Panc1 (cell line): ENCODE measurements at regions not wholly inside any gene's neighbourhood (a gene's known extent, or its start where the extent isn't known, plus 50 kb on each side); places are given as distances from the start of the nearest gene placed in this dataset.

Experiments
- ATAC-seq: fragments of 200-7000 bp; cut with Tn5 transposase; 2 replicates; pipeline ENCODE4 v1.9.1; 2020; ENCODE audit warnings: mild to moderate bottlenecking, moderate library complexity
- BruUV-seq: library from RNA; stranded (reverse); fragments of 400-500 nt; replicated peaks from 2 replicates; lab custom pipeline; 2021; lab: Mats Ljungman, UMichigan
- CTCF ChIA-PET: fragments of 300-600 bp; sonication (Branson Sonifier 250); formaldehyde crosslinking; loops from one replicate; lab custom pipeline; 2022; ENCODE audit warnings: antibody characterized with exemption; lab: Charles Lee
- POLR2A ChIA-PET: fragments of 300-600 bp; sonication (Branson Sonifier 250); formaldehyde crosslinking; loops from one replicate; lab custom pipeline; 2022; ENCODE audit warnings: antibody characterized with exemption; lab: Charles Lee
- DNase-seq: peaks from one replicate; pipeline ENCODE4 v3.0.0-alpha.2; 2010; ENCODE audit warnings: low read depth, low spot score
- H3K27ac ChIP-seq: 2 replicates; pipeline ENCODE4 v1.5.1; 2011; ENCODE audit warnings: mild to moderate bottlenecking, low read length, inconsistent platforms
- H3K27me3 ChIP-seq: fragments of 200-500 bp; sonication (Bioruptor generic); 2 replicates; pipeline ENCODE4 v1.6.0; 2014; ENCODE audit warnings: low read length, inconsistent platforms; ENCODE audit not compliant: control insufficient read depth, insufficient read depth
- H3K36me3 ChIP-seq: fragments of 200-500 bp; sonication (Bioruptor generic); 2 replicates; pipeline ENCODE4 v1.5.1; 2014; ENCODE audit warnings: inconsistent platforms, mild to moderate bottlenecking, low read length, moderate library complexity; ENCODE audit not compliant: control insufficient read depth, insufficient read depth
- H3K4me1 ChIP-seq: 2 replicates; pipeline ENCODE4 v1.5.1; 2011; ENCODE audit warnings: inconsistent platforms, mild to moderate bottlenecking, low read length, moderate library complexity; ENCODE audit not compliant: control insufficient read depth, insufficient read depth
- H3K4me3 ChIP-seq, 2 experiments: 2 replicates each; pipeline ENCODE4 v1.5.1; 2011 to 2012; ENCODE audit warnings: low read depth in 2 of 2, low read length in 2 of 2, mild to moderate bottlenecking in 2 of 2, inconsistent platforms in 1 of 2, moderate library complexity in 1 of 2
- H3K9me3 ChIP-seq: fragments of 200-500 bp; sonication (Bioruptor generic); 2 replicates; pipeline ENCODE4 v1.5.1; 2014; ENCODE audit warnings: low read depth, mild to moderate bottlenecking, inconsistent platforms, low read length, moderate library complexity; ENCODE audit not compliant: control insufficient read depth, insufficient read depth
- CTCF ChIP-seq: fragments of 450-650 bp; IDR thresholded peaks from 2 replicates; pipeline ENCODE4 v1.5.1; 2017; ENCODE audit warnings: mild to moderate bottlenecking
- POLR2AphosphoS5 ChIP-seq: IDR thresholded peaks from 2 replicates; pipeline ENCODE4 v1.6.1; 2012; ENCODE audit warnings: mild to moderate bottlenecking, low read depth, low read length, moderate library complexity
- REST ChIP-seq, 2 experiments: IDR thresholded peaks; 2 replicates each; pipeline ENCODE4 v1.6.1; 2011 to 2012; ENCODE audit warnings: low read depth in 2 of 2, control low read depth in 1 of 2, low read length in 1 of 2, mild to moderate bottlenecking in 1 of 2, moderate library complexity in 1 of 2; ENCODE audit not compliant: insufficient read depth in 1 of 2
- SIN3A ChIP-seq: IDR thresholded peaks from 2 replicates; pipeline ENCODE4 v1.6.1; 2012; ENCODE audit warnings: low read depth, mild to moderate bottlenecking, low read length, moderate library complexity, borderline replicate concordance; ENCODE audit not compliant: insufficient read depth
- TCF7L2 ChIP-seq: IDR thresholded peaks from 2 replicates; pipeline ENCODE4 v1.6.1; 2011; ENCODE audit warnings: mild to moderate bottlenecking, low read depth, low read length, inconsistent platforms
- in situ Hi-C: cut with HindIII; loops from 2 replicates; pipeline ENCODE4 v1.10.0; 2016; ENCODE audit warnings: low sequenced_read_pairs, low pct_unique_long_range_greater_than_20kb
- intact Hi-C: fragments of 100-400 bp; cut with micrococcal nuclease; formaldehyde crosslinking; loops from one replicate; pipeline ENCODE4 v1.10.0; 2022; ENCODE audit not compliant: unreplicated experiment

DNA sequence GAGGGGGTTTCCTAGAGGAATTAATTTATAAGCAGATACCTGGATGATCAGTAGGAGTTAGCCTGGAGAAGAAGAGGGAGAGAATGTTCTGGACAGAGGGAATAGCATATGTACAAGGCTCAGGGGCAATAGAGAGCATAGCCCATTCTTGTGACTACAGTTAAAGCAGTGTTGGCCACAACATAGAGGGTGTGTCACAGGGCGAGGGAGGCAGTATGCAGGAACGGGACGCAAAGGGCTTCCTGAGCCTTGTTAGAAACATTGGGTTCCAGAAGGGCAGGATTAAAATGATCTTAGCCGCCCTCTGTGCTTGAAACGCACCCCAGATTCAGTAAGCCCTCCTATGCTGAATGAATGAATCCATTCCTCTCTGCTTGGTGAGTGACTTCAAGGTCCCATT is 142.2 kb upstream of the PWP1 start:
- no peak for DNase-seq
- peaks cover 5% of the 10 kb centered on the region; the same call in 1 of the 2 replicates for H3K27me3 ChIP-seq
- H3K27ac ChIP-seq, result no peak overlapping the region
- POLR2A ChIA-PET, result no interaction called here
- TF ChIP-seq TCF7L2 (no peak), SIN3A (no peak), CTCF (no peak), REST (IDR thresholded peaks at IDR 0.05; ENCODE audit: insufficient read depth in 1 of 2, low read depth in 2 of 2, low read length in 1 of 2) (no peak), POLR2AphosphoS5 (no peak)
- CTCF ChIA-PET, result no interaction called here
- BruUV-seq, result no TSS peak
- H3K4me1 ChIP-seq, result no peaks in the 10 kb centered on the region
- no peaks in the 10 kb centered on the region for H3K9me3 ChIP-seq
- no peak for ATAC-seq
- intact Hi-C loops (no loop called here), in situ Hi-C loops (no loop called here)
- H3K4me3 ChIP-seq, result no peak overlapping the region
- H3K36me3 ChIP-seq, result no peaks in the 10 kb centered on the region

DNA sequence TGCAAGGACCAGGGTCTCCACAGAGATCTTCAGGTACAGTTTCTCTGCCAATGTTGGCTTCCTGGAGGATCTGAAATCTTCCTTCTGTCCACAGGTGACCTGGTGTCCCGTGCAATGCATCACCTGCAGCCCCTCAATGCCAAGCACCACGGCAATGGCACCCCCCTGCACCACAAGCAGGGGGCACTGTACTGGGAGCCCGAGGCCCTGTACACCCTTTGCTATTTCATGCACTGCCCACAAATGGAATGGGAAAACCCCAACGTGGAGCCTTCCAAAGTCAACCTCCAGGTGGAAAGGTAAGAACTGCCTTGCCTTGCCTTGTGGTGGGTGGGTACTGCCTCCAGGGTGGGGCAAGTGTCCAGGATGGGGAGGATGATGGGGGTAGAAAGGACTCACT is 141.8 kb upstream of the PWP1 start:
- DNase-seq (no peak), ATAC-seq (no peak)
- Histone ChIP-seq H3K27me3 (peaks cover 5% of the 10 kb centered on the region; the same call in 1 of the 2 replicates), H3K4me1 (no peaks in the 10 kb centered on the region), H3K4me3 (no peak overlapping the region), H3K36me3 (no peaks in the 10 kb centered on the region), H3K9me3 (no peaks in the 10 kb centered on the region), H3K27ac (no peak overlapping the region)
- intact Hi-C loops (no loop called here), in situ Hi-C loops (no loop called here)
- ChIA-PET CTCF (no interaction called here), POLR2A (no interaction called here)
- TF ChIP-seq CTCF, result no peak
- no TSS peak for BruUV-seq

- ATAC-seq, result no peak
- H3K27me3 ChIP-seq, result peaks cover 5% of the 10 kb centered on the region; the same call in 1 of the 2 replicates
- intact Hi-C loops (no loop called here), in situ Hi-C loops (no loop called here)
- no peaks in the 10 kb centered on the region for H3K9me3 ChIP-seq
- no peaks in the 10 kb centered on the region for H3K36me3 ChIP-seq
- H3K4me3 ChIP-seq, result no peak overlapping the region
- ChIA-PET POLR2A (no interaction called here), CTCF (no interaction called here)
- H3K4me1 ChIP-seq, result no peaks in the 10 kb centered on the region
- TF ChIP-seq CTCF, result no peak
- TF ChIP-seq POLR2AphosphoS5, result no peak
- TF ChIP-seq REST (IDR thresholded peaks at IDR 0.05; ENCODE audit: insufficient read depth in 1 of 2, low read depth in 2 of 2, low read length in 1 of 2), result no peak
- TF ChIP-seq TCF7L2, result no peak
- no peak for TF ChIP-seq SIN3A
- no peak overlapping the region for H3K27ac ChIP-seq
- DNase-seq, result no peak
- BruUV-seq, result no TSS peak
These were observed 140.7 kb upstream of the PWP1 start for GRCh38 chr12:107544937-107545336.
